OCI-LY7 (cell line): ENCODE measurements at regions not wholly inside any gene's neighbourhood (a gene's known extent, or its start where the extent isn't known, plus 50 kb on each side); places are given as distances from the start of the nearest gene placed in this dataset.

Experiments
- EZH2phosphoT487 ChIP-seq: fragments of 200-600 bp; sonication (generic); IDR thresholded peaks from 2 replicates; pipeline ENCODE4 v1.6.1; 2018; ENCODE audit warnings: low read depth, borderline replicate concordance, mild to moderate bottlenecking, mixed run types, antibody characterized with exemption, low read length, moderate library complexity, mixed read lengths
- TF ChIP-seq, protein P1 (sequence below): fragments of 200-600 bp; sonication (generic); conservative IDR thresholded peaks from 2 replicates; pipeline ENCODE4 v1.5.1; 2014; ENCODE audit warnings: mild to moderate bottlenecking, antibody characterized with exemption, low read length, moderate library complexity, mixed read lengths

DNA sequence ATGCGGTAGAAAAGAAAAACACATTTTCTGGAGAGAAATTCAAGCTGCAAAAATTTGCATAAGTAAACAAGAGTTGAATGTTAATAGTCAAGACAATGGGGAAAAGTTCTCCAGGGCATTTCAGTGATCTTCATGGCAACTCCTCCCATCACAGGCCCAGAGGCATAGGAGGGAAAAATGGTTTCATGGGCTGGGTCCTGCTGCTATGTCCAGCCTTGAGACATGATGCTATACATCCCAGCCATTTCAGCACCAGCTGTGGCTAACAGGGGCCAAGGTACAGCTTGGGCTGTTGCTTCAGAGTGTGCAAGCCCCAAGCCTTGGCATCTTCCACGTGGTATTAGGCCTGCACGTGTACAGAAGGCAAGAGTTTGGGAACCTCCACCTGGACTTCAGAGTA, 118.6 kb upstream of the DLGAP1 start:
- TF ChIP-seq, protein P1, sequence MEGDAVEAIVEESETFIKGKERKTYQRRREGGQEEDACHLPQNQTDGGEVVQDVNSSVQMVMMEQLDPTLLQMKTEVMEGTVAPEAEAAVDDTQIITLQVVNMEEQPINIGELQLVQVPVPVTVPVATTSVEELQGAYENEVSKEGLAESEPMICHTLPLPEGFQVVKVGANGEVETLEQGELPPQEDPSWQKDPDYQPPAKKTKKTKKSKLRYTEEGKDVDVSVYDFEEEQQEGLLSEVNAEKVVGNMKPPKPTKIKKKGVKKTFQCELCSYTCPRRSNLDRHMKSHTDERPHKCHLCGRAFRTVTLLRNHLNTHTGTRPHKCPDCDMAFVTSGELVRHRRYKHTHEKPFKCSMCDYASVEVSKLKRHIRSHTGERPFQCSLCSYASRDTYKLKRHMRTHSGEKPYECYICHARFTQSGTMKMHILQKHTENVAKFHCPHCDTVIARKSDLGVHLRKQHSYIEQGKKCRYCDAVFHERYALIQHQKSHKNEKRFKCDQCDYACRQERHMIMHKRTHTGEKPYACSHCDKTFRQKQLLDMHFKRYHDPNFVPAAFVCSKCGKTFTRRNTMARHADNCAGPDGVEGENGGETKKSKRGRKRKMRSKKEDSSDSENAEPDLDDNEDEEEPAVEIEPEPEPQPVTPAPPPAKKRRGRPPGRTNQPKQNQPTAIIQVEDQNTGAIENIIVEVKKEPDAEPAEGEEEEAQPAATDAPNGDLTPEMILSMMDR, result no peak
- no peak for TF ChIP-seq EZH2phosphoT487
